ENCODE measurements at regions not wholly inside any gene's neighbourhood (a gene's known extent, or its start where the extent isn't known, plus 50 kb on each side); places are given as distances from the start of the nearest gene placed in this dataset.

GRCh38 chr20:29119141-29119540, 2138.3 kb upstream of the DEFB115 start:
- TF ChIP-seq CTCF (IDR thresholded peaks at IDR 0.05) (no peak), POLR2A (IDR thresholded peaks at IDR 0.05) (no peak)

All from thyroid gland (tissue), 4 donors.